ENCODE measurements at regions not wholly inside any gene's neighbourhood (a gene's known extent, or its start where the extent isn't known, plus 50 kb on each side); places are given as distances from the start of the nearest gene placed in this dataset.

DNA sequence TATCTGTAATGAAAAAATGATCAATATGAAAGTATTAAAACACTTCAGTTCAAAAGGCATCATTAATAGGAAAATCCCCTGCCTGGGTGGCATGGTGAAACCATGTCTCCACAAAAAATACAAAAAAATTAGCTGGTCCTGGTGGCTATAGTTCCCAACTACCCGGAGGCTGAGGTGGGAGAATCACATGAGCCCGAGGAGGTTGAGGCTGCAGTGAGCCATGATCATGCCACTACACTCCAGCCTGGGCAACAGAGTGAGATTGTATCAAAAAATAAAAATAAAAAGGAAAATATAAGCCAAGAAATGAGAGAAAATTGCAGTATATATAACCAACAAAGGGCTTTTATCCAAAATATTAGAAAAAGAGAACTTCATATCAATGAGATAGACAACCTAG, 71.6 kb upstream of the MYCN start:
- TF ChIP-seq POLR2A (IDR thresholded peaks at IDR 0.05): no peak
- TF ChIP-seq, protein P1, sequence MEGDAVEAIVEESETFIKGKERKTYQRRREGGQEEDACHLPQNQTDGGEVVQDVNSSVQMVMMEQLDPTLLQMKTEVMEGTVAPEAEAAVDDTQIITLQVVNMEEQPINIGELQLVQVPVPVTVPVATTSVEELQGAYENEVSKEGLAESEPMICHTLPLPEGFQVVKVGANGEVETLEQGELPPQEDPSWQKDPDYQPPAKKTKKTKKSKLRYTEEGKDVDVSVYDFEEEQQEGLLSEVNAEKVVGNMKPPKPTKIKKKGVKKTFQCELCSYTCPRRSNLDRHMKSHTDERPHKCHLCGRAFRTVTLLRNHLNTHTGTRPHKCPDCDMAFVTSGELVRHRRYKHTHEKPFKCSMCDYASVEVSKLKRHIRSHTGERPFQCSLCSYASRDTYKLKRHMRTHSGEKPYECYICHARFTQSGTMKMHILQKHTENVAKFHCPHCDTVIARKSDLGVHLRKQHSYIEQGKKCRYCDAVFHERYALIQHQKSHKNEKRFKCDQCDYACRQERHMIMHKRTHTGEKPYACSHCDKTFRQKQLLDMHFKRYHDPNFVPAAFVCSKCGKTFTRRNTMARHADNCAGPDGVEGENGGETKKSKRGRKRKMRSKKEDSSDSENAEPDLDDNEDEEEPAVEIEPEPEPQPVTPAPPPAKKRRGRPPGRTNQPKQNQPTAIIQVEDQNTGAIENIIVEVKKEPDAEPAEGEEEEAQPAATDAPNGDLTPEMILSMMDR (IDR thresholded peaks at IDR 0.05): no peak
